ENCODE measurements at regions not wholly inside any gene's neighbourhood (a gene's known extent, or its start where the extent isn't known, plus 50 kb on each side); places are given as distances from the start of the nearest gene placed in this dataset.

DNA sequence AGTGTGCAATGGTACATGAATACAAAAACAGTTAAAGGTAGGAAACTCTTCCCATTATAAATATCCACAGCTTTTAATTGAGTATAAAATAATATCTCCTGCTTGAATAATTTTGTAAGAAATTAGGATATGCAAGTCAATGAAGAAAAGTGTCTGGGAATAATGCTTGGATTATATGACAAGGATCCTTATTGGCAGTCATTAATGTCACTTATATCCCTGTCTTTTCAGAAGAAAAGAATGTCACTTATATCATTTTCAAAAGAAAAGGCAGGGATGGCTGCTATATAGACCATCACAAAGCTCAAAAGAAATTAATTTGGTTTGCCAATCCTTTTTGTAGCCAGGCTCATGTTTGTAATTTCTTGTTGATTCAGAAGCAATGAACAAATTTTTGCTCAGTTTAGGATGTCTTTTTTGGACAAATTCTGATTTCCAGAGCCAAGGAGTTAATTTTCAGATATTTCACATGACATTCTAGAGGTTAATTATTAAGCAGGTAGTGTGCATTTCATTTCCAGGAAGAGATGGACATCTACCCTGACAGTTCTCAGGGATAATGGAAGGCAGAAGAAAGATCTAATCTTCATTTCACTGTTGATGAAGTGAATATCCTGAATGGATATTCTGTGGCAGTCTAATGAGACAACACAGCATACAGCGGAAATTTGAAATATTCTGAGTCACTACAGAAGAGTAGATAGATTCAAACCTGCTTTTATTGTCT, 299.8 kb downstream of the RPS29 start:
- TF ChIP-seq, protein P1, sequence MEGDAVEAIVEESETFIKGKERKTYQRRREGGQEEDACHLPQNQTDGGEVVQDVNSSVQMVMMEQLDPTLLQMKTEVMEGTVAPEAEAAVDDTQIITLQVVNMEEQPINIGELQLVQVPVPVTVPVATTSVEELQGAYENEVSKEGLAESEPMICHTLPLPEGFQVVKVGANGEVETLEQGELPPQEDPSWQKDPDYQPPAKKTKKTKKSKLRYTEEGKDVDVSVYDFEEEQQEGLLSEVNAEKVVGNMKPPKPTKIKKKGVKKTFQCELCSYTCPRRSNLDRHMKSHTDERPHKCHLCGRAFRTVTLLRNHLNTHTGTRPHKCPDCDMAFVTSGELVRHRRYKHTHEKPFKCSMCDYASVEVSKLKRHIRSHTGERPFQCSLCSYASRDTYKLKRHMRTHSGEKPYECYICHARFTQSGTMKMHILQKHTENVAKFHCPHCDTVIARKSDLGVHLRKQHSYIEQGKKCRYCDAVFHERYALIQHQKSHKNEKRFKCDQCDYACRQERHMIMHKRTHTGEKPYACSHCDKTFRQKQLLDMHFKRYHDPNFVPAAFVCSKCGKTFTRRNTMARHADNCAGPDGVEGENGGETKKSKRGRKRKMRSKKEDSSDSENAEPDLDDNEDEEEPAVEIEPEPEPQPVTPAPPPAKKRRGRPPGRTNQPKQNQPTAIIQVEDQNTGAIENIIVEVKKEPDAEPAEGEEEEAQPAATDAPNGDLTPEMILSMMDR (IDR thresholded peaks at IDR 0.05): no peak
- no peak for TF ChIP-seq POLR2A (IDR thresholded peaks at IDR 0.05)
